Retinal pigment epithelial cell (primary cell): ENCODE measurements at regions not wholly inside any gene's neighbourhood (a gene's known extent, or its start where the extent isn't known, plus 50 kb on each side); places are given as distances from the start of the nearest gene placed in this dataset.
A peak's percentile ranks its signal among the peaks of the same experiment; 100 is the strongest.
"Not testable (repeated sequence)": the region's sequence is repeated elsewhere in the genome, so short reads cannot be mapped to it uniquely, and the experiment has no call there.

Experiments
- DNase-seq: peaks from one replicate; pipeline ENCODE4 v3.0.0-alpha.2; 2010; ENCODE audit warnings: low read depth
- H3K4me3 ChIP-seq: 2 replicates; pipeline ENCODE4 v1.5.1; 2011; ENCODE audit warnings: mild to moderate bottlenecking, low read length, control low read depth, moderate library complexity
- CTCF ChIP-seq: conservative IDR thresholded peaks from 2 replicates; pipeline ENCODE4 v1.5.1; 2011; ENCODE audit warnings: low read depth, low read length, control low read depth, inconsistent platforms

GRCh38 chrX:40224658-40225057 lies 126.9 kb upstream of the BCOR start:
- no peak for TF ChIP-seq CTCF
- no peak overlapping the region for H3K4me3 ChIP-seq
- no peak for DNase-seq

GRCh38 chrX:40222612-40223011 lies 124.9 kb upstream of the BCOR start:
- not testable (repeated sequence) for H3K4me3 ChIP-seq, DNase-seq

- TF ChIP-seq CTCF = no peak
- no peak overlapping the region for H3K4me3 ChIP-seq
- no peak for DNase-seq
Measured at GRCh38 chrX:40213092-40213491, 115.3 kb upstream of the BCOR start.

- TF ChIP-seq CTCF = no peak
- DNase-seq = peak; percentile 38
- H3K4me3 ChIP-seq = no peak overlapping the region
Measured at GRCh38 chrX:40209951-40210617, 112.3 kb upstream of the BCOR start.

GRCh38 chrX:40207626-40208025 lies 109.9 kb upstream of the BCOR start:
- no peak overlapping the region for H3K4me3 ChIP-seq
- TF ChIP-seq CTCF = no peak
- no peak for DNase-seq

GRCh38 chrX:40205471-40205870 lies 107.7 kb upstream of the BCOR start:
- no peak for TF ChIP-seq CTCF
- DNase-seq = no peak
- H3K4me3 ChIP-seq = peak overlapping the region; percentile 8

GRCh38 chrX:40202456-40202855 lies 104.7 kb upstream of the BCOR start:
- no peak for DNase-seq
- no peak overlapping the region for H3K4me3 ChIP-seq
- TF ChIP-seq CTCF = no peak

- H3K4me3 ChIP-seq = no peak overlapping the region
- DNase-seq = no peak
- no peak for TF ChIP-seq CTCF
Measured at GRCh38 chrX:40201329-40201885, 103.6 kb upstream of the BCOR start.
